ENCODE measurements at regions not wholly inside any gene's neighbourhood (a gene's known extent, or its start where the extent isn't known, plus 50 kb on each side); places are given as distances from the start of the nearest gene placed in this dataset.

DNA sequence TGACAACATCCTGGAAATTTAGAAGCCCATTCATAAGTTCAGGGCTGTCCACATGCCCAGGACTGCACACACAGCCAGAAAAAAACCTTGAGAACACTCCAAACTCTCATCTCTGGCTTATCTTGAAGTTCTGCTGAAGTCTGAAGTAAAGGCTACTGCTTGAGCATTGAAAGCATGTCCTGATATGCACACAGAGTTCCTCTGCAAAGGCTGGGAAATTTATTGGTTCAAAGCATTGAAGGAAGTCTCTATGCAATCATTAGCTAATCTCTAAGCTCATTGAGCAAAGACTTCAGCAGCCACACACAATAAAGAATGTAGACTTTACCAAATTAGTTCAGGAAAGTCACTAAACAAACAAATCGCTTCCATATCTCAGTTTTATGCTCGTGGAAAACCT is 162.0 kb upstream of the STT3B start:
- Histone ChIP-seq H2AFZ (ENCODE audit: low read length) (no peak overlapping the region), H3K9me3 (ENCODE audit: low read depth, low read length) (no peaks in the 10 kb centered on the region), H3K36me3 (ENCODE audit: insufficient read depth, low read length) (no peaks in the 10 kb centered on the region), H4K20me1 (ENCODE audit: insufficient read depth, low read length) (no peaks in the 10 kb centered on the region), H3K4me2 (ENCODE audit: insufficient read depth, low read length) (no peak overlapping the region), H3K27me3 (ENCODE audit: insufficient read depth, low read length) (no peaks in the 10 kb centered on the region), H3K27ac (ENCODE audit: low read depth, low read length) (no peak overlapping the region), H3K4me1 (ENCODE audit: insufficient read depth, low read length) (peaks cover 35% of the 10 kb centered on the region), H3K4me3 (ENCODE audit: insufficient read depth, low read length) (no peak overlapping the region), H3K79me2 (ENCODE audit: insufficient read depth, low read length) (no peaks in the 10 kb centered on the region)
- DNase-seq (ENCODE audit: insufficient read length, low spot score, missing footprints): no peak
- TF ChIP-seq, protein P1, sequence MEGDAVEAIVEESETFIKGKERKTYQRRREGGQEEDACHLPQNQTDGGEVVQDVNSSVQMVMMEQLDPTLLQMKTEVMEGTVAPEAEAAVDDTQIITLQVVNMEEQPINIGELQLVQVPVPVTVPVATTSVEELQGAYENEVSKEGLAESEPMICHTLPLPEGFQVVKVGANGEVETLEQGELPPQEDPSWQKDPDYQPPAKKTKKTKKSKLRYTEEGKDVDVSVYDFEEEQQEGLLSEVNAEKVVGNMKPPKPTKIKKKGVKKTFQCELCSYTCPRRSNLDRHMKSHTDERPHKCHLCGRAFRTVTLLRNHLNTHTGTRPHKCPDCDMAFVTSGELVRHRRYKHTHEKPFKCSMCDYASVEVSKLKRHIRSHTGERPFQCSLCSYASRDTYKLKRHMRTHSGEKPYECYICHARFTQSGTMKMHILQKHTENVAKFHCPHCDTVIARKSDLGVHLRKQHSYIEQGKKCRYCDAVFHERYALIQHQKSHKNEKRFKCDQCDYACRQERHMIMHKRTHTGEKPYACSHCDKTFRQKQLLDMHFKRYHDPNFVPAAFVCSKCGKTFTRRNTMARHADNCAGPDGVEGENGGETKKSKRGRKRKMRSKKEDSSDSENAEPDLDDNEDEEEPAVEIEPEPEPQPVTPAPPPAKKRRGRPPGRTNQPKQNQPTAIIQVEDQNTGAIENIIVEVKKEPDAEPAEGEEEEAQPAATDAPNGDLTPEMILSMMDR (IDR thresholded peaks at IDR 0.05; ENCODE audit: extremely low read depth, low read depth, low read length): no peak

DNA sequence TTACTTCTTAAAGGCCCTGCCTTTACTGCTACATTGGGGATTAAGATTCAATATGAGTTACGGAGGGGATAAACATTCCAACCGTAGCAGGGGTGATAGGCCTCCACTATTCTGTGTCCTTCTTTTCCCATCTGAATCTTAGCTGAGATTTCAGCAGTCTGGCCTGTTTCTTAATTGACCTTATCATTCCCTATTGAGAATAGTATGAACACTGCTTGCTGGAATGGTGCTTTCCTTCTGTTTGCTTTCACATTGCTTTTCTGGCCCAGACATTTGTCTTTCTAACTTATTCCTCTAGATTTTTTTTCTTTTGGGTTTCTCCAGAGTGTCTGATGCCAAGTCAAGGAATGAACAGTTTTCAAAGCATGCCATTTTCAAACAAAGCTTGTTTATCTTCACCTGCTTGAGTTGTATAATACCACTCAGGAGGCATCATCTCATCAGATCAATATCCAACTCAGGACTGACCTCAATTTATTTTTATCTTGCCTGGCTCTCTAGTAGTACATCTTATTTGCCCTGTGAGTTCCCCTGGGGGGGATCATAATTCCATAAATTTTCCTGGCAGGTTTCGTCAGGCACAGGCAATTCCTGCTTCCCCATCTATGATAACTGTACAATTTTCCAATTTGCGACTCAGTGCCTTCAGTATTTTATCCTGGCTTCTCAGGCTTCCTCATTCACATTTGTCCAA is 161.1 kb upstream of the STT3B start:
- no peak overlapping the region for H3K27ac ChIP-seq (ENCODE audit: low read depth, low read length)
- H3K36me3 ChIP-seq (ENCODE audit: insufficient read depth, low read length): no peaks in the 10 kb centered on the region
- H4K20me1 ChIP-seq (ENCODE audit: insufficient read depth, low read length): no peaks in the 10 kb centered on the region
- H3K79me2 ChIP-seq (ENCODE audit: insufficient read depth, low read length): no peaks in the 10 kb centered on the region
- no peak overlapping the region for H3K4me3 ChIP-seq (ENCODE audit: insufficient read depth, low read length)
- no peak for DNase-seq (ENCODE audit: insufficient read length, low spot score, missing footprints)
- H3K4me2 ChIP-seq (ENCODE audit: insufficient read depth, low read length): no peak overlapping the region
- peaks cover 35% of the 10 kb centered on the region for H3K4me1 ChIP-seq (ENCODE audit: insufficient read depth, low read length)
- H3K27me3 ChIP-seq (ENCODE audit: insufficient read depth, low read length): no peaks in the 10 kb centered on the region
- no peak overlapping the region for H2AFZ ChIP-seq (ENCODE audit: low read length)
- no peaks in the 10 kb centered on the region for H3K9me3 ChIP-seq (ENCODE audit: low read depth, low read length)
- TF ChIP-seq, protein P1 (IDR thresholded peaks at IDR 0.05; ENCODE audit: extremely low read depth, low read depth, low read length): no peak

DNA sequence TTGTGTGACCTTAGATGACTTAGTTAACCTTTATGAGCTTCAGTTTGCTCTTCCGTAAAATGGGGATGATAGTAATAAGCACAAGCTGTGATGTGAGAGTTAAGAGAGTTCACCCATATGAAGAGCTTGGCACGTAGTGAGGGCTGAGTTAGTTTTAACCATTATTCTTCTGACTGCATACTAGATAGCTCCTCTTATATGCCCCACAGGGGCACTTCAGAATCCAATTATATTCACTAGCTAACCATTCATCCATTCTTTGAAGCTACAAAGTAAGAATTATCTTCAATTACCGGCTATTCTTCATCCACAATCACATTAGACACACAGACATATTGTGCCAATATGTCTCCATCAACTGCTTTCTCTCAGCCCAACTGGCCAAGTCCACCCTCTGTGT is 159.0 kb upstream of the STT3B start:
- H3K27me3 ChIP-seq (ENCODE audit: insufficient read depth, low read length): no peaks in the 10 kb centered on the region
- no peak overlapping the region for H3K4me3 ChIP-seq (ENCODE audit: insufficient read depth, low read length)
- no peak overlapping the region for H3K27ac ChIP-seq (ENCODE audit: low read depth, low read length)
- H4K20me1 ChIP-seq (ENCODE audit: insufficient read depth, low read length): no peaks in the 10 kb centered on the region
- H2AFZ ChIP-seq (ENCODE audit: low read length): no peak overlapping the region
- TF ChIP-seq, protein P1 (IDR thresholded peaks at IDR 0.05; ENCODE audit: extremely low read depth, low read depth, low read length): no peak
- DNase-seq (ENCODE audit: insufficient read length, low spot score, missing footprints): no peak
- no peaks in the 10 kb centered on the region for H3K36me3 ChIP-seq (ENCODE audit: insufficient read depth, low read length)
- no peak overlapping the region for H3K4me2 ChIP-seq (ENCODE audit: insufficient read depth, low read length)
- no peaks in the 10 kb centered on the region for H3K79me2 ChIP-seq (ENCODE audit: insufficient read depth, low read length)
- H3K4me1 ChIP-seq (ENCODE audit: insufficient read depth, low read length): peaks cover 45% of the 10 kb centered on the region
- no peaks in the 10 kb centered on the region for H3K9me3 ChIP-seq (ENCODE audit: low read depth, low read length)

DNA sequence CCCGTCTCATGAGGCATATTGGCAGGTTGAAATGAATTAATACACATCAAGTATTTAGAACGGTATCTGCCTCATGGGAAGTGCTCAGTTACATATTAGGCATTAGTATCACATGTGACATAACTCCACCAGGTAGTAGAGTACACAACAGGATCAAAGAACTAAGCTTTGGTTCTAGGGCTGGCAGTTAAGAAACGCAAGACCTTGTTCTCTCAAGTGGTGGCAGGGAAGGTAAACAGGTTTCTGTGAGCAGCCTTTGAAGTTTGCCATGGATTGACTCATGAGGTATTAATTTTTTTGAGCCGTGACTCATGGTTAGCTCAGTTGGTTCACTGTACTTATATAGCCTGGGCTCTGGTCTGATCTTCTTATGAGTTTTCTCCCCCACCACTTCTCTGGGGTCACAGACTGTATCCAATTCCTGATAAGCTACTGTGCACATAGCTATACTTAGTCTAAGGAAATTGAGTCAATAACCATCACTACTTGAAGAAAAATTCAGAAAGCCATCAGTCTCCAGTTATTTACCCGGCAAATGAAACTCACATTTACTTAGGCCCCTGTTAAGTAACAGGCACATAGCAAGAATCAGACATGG is 155.6 kb upstream of the STT3B start:
- no peak overlapping the region for H3K4me3 ChIP-seq (ENCODE audit: insufficient read depth, low read length)
- no peaks in the 10 kb centered on the region for H3K36me3 ChIP-seq (ENCODE audit: insufficient read depth, low read length)
- no peaks in the 10 kb centered on the region for H4K20me1 ChIP-seq (ENCODE audit: insufficient read depth, low read length)
- H3K4me1 ChIP-seq (ENCODE audit: insufficient read depth, low read length): peaks cover 20% of the 10 kb centered on the region
- peak overlapping the region; percentile 16 for H3K4me2 ChIP-seq (ENCODE audit: insufficient read depth, low read length)
- no peaks in the 10 kb centered on the region for H3K79me2 ChIP-seq (ENCODE audit: insufficient read depth, low read length)
- H2AFZ ChIP-seq (ENCODE audit: low read length): no peak overlapping the region
- TF ChIP-seq, protein P1 (IDR thresholded peaks at IDR 0.05; ENCODE audit: extremely low read depth, low read depth, low read length): no peak
- H3K27ac ChIP-seq (ENCODE audit: low read depth, low read length): no peak overlapping the region
- H3K9me3 ChIP-seq (ENCODE audit: low read depth, low read length): no peaks in the 10 kb centered on the region
- peak; percentile 67 for DNase-seq (ENCODE audit: insufficient read length, low spot score, missing footprints)
- H3K27me3 ChIP-seq (ENCODE audit: insufficient read depth, low read length): no peaks in the 10 kb centered on the region
